GM12892 (cell line): ENCODE measurements at regions not wholly inside any gene's neighbourhood (a gene's known extent, or its start where the extent isn't known, plus 50 kb on each side); places are given as distances from the start of the nearest gene placed in this dataset.

Experiments
- POLR2A ChIP-seq: IDR thresholded peaks from 2 replicates; pipeline ENCODE4 v1.6.1; 2011; ENCODE audit warnings: low read depth, low read length, control low read depth
- POLR2AphosphoS5 ChIP-seq: IDR thresholded peaks from 2 replicates; pipeline ENCODE4 v1.6.1; 2011; ENCODE audit warnings: low read depth, low read length, control low read depth
- TAF1 ChIP-seq: IDR thresholded peaks from 2 replicates; pipeline ENCODE4 v1.6.1; 2011; ENCODE audit warnings: low read depth, mild to moderate bottlenecking, control low read depth, low read length, borderline replicate concordance

GRCh38 chr6:155604991-155605390 lies 149.4 kb upstream of the NOX3 start:
- TF ChIP-seq POLR2AphosphoS5, result no peak
- no peak for TF ChIP-seq TAF1
- TF ChIP-seq POLR2A, result no peak
